Activated CD8-positive, alpha-beta memory T cell treated with anti-CD3 and anti-CD28 coated beads, Interleukin-2, amount 50 U/mL, for 48 hours (primary cell): ENCODE measurements at regions not wholly inside any gene's neighbourhood (a gene's known extent, or its start where the extent isn't known, plus 50 kb on each side); places are given as distances from the start of the nearest gene placed in this dataset.
A peak's percentile ranks its signal among the peaks of the same experiment; 100 is the strongest.
"Not testable (repeated sequence)": the region's sequence is repeated elsewhere in the genome, so short reads cannot be mapped to it uniquely, and the experiment has no call there.

Experiments
- DNase-seq: peaks from one replicate; pipeline ENCODE4 v3.0.0-alpha.2; 2020

GRCh38 chr21:14008006-14008405, 202.7 kb downstream of the LIPI start:
- DNase-seq = not testable (repeated sequence)

- not testable (repeated sequence) for DNase-seq
Observed at GRCh38 chr21:14006144-14006543, 204.6 kb downstream of the LIPI start.

DNA sequence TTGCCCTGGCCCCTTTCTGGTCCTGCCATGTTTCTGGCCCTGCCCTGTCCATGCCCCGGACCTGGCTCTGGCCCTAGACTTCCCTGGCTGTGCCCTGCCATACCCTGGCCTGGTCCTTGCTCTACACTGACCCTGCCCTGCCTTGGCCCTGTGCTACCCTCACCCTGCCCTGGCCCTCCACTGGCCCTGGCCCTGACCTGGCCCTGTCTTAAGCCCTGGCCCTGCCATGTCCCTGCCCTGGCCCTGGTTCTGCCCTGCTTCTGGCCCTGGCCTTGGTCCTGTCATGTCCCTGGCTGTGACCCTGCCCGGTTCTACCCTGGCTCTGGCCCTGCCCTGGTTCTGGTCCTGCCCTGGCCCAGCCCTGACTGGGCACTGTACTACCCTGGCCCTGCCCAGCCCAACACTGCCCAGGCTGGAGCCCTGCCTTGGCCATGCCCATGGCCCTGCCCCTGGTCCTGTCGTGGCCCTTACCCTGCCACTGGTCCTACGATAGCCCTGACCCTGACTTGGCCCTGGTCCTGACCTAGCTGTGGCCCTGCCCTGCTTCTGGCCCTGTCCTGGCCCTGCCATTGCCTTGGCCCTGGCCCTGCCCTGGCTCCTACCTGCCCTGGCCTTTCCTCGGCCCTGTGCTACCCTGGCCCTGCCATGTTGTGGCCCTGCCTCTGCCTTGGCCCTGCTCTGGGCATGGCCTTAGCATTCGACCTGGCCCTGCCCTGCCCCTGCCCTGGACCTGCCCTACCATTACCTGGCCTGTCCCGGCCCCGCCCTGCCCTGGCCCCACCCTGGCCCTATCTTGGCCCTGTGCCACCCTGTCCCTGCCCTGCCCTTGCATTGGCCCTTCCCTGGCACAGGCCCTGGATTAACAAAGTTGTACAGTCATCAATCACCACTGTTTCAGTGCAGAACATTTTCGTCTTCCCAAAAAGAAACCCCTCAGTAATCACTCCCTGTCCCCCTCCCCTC, 223.5 kb downstream of the LIPI start:
- DNase-seq = not testable (repeated sequence)

DNA sequence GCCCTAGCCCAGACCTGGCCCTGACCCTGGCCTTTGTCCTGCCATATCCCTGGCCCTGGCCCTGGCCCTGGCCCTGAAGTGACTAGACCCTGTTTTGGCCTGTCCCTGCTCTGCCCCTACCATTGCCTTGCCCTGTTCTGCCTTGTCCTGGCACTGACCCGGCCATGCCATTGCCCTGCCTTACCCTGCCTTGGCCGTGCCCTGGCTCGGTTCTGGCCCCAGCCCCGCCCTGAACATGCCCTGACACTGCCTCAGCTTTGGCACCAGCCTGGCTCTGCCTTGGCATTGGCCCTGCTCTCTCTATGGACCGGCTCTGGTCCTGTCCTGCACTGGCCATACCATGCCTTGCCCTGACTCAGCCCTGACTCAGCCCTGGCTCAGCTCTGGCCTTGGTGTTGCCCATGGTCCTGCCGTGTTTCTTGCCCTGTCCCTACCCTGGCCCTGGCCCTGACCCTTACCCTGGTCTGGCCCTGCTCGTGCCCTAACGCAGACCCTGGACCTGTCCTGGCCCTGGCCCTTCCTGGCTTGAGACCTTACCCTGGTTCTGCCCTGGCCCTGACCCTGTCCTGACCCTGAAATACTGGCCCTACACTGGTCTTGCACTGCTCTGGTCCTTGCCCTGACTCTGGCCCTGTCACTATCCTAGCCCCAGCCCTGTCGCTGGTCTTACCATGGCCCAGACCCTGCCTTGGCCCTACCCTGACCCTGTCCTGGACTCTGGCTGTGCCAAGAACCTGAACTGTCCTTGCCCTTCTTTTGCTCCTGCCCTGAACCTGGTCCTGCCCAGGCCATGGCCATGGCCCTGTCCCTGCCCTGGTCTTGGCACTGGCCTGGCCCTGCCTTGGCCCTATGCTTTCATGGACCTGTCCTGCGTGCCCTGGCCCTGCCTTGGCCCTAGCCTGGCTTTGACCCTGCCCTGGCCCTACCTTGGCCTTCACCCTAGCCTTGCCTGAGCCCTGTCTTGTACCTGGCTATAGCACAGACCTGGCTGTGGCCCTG, 224.6 kb downstream of the LIPI start:
- not testable (repeated sequence) for DNase-seq

DNA sequence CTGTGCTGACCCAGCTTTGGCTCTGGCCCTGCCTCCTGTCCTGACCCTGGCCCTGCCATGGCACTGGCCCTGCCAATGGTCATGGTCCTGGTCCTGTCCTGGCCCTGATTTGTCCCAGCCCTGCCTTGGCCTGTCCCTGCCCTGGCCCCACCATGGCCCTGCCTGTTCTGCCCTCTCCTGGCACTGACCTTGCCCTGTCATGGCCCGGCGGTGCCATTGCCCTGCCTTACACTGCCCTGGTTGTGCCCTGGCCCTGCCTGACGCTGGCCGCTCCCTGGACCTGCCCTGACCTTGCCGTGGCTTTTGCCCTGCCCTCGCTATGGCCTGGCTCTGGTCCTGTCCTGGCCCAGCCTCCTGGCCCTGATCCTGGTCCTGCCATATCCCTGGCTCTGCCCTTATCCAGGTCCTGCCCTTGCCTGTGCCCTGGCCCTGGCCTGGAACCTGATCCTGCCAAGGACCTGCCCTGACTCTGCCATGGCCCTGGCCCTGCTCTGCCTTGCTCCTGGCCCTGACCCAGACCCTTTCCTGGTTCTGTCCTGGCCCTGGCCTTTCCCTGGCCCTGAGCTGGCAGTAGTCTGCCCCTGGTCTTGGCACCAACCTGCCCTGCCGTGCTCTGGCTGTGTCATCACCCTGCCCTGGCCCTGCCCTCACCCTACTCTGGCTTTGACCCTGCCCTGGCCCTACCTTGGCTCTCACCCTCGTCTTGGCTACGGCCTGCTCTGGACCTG, 225.5 kb downstream of the LIPI start:
- DNase-seq = not testable (repeated sequence)

GRCh38 chr21:13984728-13985127, 226.0 kb downstream of the LIPI start:
- not testable (repeated sequence) for DNase-seq

DNA sequence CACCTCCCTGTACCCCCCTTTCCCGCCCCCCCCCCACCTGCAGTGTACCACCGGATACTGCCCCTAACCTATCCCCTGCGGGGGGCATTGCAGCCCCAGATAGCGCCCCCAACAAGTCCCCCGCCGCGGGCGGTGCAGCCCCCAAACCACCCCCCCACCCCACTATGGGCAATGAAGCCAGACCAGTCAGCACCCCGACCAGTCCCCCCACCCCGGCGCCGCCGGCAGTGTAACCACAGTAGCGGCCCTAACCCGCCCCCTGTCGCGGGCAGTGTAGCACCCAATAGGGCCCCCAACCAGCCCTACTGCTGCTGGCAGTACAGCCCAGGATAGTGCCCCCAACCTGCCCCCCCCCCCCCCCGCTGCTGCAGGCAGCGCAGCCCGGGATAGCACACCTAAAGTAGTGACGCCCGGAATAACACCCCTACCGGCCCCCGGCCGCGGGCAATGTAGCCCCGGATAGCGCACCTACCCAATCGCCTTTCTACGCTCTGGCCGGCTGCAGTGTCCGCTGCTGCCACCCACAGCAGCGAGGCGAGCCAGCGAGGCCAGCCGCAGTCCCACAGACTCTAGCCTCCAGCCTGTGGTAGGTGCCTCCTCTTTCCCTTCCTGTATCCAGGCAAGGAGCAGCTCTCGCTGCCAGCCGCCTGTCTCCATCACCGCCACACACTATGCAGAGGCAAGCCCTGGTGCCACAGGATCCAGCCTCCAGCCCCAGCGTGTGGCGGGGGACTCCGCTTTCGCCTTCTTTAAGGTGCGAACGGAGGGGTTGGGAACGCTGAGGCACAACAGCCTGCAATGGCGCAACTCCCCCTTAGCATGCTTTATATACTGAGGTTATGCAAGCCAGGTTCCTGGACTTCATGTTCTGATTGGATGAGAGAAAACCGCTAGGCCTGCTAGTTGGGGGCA, 229.3 kb downstream of the LIPI start:
- not testable (repeated sequence) for DNase-seq

DNA sequence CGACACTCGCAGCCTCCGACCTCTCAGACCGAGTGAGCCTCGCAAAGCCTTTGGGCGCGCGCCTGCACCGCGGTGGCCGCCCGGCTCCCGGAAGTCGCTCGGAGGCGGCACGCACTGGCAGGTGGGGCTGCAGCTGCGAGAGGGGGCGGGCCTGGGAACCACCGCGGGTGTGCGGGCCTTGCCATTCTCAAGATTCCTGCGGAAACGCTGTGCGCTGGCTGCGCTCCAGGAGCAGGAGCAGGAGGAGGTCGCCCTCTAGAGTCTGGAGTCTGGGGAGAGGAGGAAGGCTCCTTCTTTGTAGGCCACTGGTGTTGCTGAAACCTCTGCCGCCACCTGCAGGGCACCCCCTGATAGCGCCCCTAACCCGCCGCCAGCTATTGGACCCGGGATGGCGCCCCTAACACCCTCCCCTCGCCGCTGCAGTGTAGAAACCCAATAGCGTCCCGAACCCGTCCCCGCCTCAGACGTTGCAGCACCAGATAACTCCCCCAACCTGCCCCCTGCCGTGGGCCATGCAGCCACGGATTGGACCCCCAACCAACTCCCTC, 230.6 kb downstream of the LIPI start:
- DNase-seq = peak; percentile 75

- not testable (repeated sequence) for DNase-seq
Observed at GRCh38 chr21:13979608-13980007, 231.1 kb downstream of the LIPI start.

DNA sequence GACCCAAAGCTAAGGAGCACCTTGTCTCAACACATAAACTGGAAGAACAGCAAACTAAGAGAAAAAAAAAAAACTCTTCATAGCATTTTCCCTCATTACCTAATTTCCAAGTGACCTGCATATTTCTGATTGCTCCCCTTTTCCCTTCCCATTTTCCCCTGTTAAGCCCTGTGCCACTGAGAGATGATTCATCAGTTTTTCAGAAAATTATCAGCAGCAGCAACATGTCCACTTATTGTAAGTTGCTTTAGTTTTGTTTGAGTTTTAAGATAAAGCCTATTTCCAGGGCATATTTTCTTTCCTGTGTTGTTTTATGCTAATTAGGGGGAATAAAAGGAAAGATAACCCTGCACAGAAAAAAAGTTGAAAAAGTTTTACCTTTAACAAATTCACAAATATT, 236.2 kb downstream of the LIPI start:
- DNase-seq = not testable (repeated sequence)

GRCh38 chr21:13969853-13970252, 240.9 kb downstream of the LIPI start:
- not testable (repeated sequence) for DNase-seq

GRCh38 chr21:13969002-13969401, 241.8 kb downstream of the LIPI start:
- DNase-seq = not testable (repeated sequence)

DNA sequence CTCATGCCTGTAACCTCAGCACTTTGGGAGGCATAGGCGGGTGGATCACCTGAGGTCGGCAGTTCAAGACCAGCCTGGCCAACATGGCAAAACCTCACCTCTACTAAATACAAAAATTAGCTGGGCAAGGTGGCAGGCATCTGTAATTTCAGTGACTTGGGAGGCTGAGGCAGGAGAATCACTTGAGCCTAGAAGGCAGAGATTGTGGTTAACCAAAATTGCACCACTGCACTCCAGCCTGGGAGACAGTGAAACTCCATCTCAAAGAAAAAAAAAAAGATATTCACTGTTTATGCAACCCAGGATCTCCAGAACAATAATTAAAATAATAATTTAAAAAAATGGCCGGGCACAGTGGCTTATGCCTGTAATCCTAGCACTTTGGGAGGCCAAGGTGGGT, 247.5 kb downstream of the LIPI start:
- DNase-seq = not testable (repeated sequence)

- DNase-seq = no peak
Observed at GRCh38 chr21:13937236-13937635, 273.5 kb downstream of the LIPI start.

DNA sequence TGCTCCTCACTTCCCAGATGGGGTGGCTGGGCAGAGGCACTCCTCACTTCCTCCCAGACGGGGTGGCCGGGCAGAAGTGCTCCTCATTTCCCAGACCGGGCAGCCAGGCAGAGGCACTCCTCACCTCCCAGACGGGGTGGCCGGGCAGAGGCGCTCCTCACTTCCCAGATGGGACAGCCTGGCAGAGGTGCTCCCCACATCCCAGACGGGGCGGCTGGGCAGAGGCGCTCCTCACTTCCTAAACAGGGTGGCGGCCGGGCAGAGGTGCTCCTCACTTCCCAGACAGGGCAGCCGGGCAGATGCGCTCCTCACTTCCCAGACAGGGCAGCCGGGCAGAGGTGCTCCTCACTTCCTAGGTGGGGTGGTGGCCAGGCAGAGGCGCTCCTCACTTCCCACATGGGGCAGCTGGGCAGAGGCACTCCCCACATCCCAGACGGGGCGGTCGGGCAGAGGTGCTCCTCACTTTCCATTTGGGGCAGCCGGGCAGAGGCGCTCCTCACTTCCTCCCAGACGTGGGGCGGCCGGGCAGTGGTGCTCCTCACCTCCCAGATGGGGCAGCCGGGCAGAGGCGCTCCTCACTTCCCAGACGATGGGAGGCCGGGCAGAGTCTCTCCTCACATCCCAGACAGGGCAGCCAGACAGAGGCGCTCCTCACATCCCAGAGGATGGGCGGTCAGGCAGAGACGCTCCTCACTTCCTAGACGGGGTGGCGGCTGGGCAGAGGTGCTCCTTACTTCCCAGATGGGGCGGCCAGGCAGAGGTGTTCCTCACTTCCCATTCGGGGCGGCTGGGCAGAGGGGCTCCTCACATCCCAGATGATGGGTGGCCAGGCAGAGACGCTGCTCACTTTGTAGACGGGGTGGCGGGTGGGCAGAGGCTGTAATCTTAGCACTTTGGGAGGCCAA, 274.5 kb downstream of the LIPI start:
- DNase-seq = not testable (repeated sequence)

DNA sequence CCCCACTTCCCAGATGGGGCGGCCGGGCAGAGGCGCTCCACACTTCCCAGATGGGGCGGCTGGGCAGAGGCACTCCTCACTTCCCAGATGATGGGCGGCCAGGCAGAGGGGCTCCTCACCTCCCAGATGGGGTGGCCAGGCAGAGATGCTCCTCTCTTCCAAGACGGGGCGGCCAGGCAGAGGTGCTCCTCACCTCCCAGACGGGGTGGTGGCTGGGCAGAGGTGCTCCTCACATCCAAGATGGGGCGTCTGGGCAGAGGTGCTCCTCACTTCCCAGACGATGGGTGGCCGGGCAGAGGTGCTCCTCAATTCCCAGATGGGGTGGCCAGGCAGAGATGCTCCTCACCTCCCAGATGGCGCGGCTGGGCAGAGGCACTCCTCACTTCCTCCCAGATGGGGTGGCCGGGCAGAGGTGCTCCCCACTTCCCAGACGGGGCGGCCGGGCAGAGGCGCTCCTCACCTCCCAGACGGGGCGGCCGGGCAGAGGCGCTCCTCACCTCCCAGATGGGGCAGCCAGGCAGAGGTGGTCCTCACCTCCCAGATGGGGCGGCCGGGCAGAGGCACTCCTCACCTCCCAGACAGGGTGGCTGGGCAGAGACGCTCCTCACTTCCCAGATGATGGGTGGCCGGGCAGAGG, 275.2 kb downstream of the LIPI start:
- DNase-seq = not testable (repeated sequence)

DNA sequence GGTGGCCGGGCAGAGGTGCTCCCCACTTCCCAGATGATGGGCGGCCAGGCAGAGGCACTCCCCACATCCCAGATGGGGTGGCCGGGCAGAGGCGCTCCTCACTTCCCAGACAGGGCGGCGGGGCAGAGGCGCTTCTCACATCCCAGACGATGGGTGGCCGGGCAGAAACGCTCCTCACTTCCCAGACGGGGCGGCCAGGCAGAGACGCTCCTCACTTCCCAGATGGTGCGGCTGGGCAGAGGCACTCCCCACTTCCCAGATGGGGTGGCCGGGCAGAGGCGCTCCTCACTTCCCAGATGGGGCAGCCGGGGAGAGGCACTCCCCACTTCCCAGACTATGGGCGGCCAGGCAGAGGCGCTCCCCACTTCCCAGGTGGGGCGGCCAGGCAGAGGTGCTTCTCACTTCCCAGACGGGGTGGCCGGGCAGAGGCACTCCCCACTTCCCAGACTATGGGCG, 275.8 kb downstream of the LIPI start:
- DNase-seq = not testable (repeated sequence)

DNA sequence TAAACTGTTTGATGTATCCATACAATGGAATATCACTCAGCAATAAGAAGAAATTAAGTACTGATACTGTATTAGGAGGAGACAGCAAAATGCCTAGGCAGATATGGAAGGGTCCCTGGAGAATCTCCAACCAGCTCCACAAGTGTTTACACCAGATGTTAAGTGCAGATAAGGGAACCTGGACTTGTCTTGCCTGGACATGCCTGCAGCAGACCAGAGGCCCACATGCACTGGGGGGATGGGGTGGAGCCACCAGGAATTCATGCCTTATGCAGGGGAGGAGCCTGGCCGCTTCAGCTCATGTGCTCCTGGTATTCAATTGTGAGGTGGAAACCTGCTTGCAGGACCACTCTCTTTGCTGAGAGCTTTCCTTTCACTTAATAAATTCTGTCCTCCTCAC, 287.6 kb downstream of the LIPI start:
- not testable (repeated sequence) for DNase-seq

GRCh38 chr21:13921455-13921854, 289.3 kb downstream of the LIPI start:
- DNase-seq = not testable (repeated sequence)
